G401 (cell line): ENCODE measurements at regions not wholly inside any gene's neighbourhood (a gene's known extent, or its start where the extent isn't known, plus 50 kb on each side); places are given as distances from the start of the nearest gene placed in this dataset.

Experiments
- DNase-seq: peaks from one replicate; pipeline ENCODE4 v3.0.0-alpha.2; 2015; ENCODE audit warnings: low spot score
- in situ Hi-C: cut with HindIII; loops from 2 replicates; pipeline ENCODE4 v1.10.0; 2016; ENCODE audit warnings: low sequenced_read_pairs, mixed read lengths

GRCh38 chr1:34621916-34622315, 132.9 kb upstream of the GJB5 start:
- in situ Hi-C loops: no loop called here
- DNase-seq: no peak

- no peak for DNase-seq
- in situ Hi-C loops: no loop called here
These were observed 129.3 kb upstream of the GJB5 start for GRCh38 chr1:34625521-34626015.

GRCh38 chr1:34627465-34628240, 127.2 kb upstream of the GJB5 start:
- DNase-seq: no peak
- in situ Hi-C loops: no loop called here

GRCh38 chr1:34631126-34631525, 123.7 kb upstream of the GJB5 start:
- in situ Hi-C loops: no loop called here
- no peak for DNase-seq

GRCh38 chr1:34639701-34640100, 115.1 kb upstream of the GJB5 start:
- in situ Hi-C loops: no loop called here

GRCh38 chr1:34640654-34641401, 114.0 kb upstream of the GJB5 start:
- in situ Hi-C loops: no loop called here
- DNase-seq: no peak

More at GRCh38 chr1:34639701-34640100, 115.1 kb upstream of the GJB5 start:
- no peak for DNase-seq

GRCh38 chr1:34642679-34643078, 112.2 kb upstream of the GJB5 start:
- DNase-seq: no peak
- in situ Hi-C loops: no loop called here

- no peak for DNase-seq
- in situ Hi-C loops: no loop called here
These were observed 109.6 kb upstream of the GJB5 start for GRCh38 chr1:34645109-34645688.

- in situ Hi-C loops: no loop called here
- no peak for DNase-seq
These were observed 108.9 kb upstream of the GJB5 start for GRCh38 chr1:34645919-34646318.

GRCh38 chr1:34648501-34648900, 106.3 kb upstream of the GJB5 start:
- DNase-seq: no peak
- in situ Hi-C loops: no loop called here

- DNase-seq: no peak
- in situ Hi-C loops: no loop called here
These were observed 104.8 kb upstream of the GJB5 start for GRCh38 chr1:34650090-34650489.

GRCh38 chr1:34650800-34651199, 104.0 kb upstream of the GJB5 start:
- in situ Hi-C loops: no loop called here
- no peak for DNase-seq

- in situ Hi-C loops: no loop called here
These were observed 101.7 kb upstream of the GJB5 start for GRCh38 chr1:34653110-34653509.

GRCh38 chr1:34655206-34655874, 99.5 kb upstream of the GJB5 start:
- no peak for DNase-seq
- in situ Hi-C loops: no loop called here

More at GRCh38 chr1:34653110-34653509, 101.7 kb upstream of the GJB5 start:
- no peak for DNase-seq

GRCh38 chr1:34655875-34656240, 99.0 kb upstream of the GJB5 start:
- in situ Hi-C loops: no loop called here
- DNase-seq: no peak

- no peak for DNase-seq
- in situ Hi-C loops: no loop called here
These were observed 98.5 kb upstream of the GJB5 start for GRCh38 chr1:34656299-34656698.

- in situ Hi-C loops: no loop called here
- no peak for DNase-seq
These were observed 98.1 kb upstream of the GJB5 start for GRCh38 chr1:34656731-34657130.

- in situ Hi-C loops: no loop called here
- DNase-seq: no peak
These were observed 97.6 kb upstream of the GJB5 start for GRCh38 chr1:34657266-34657665.

GRCh38 chr1:34657849-34658248, 97.0 kb upstream of the GJB5 start:
- no peak for DNase-seq
- in situ Hi-C loops: no loop called here

GRCh38 chr1:34663031-34663430, 91.8 kb upstream of the GJB5 start:
- in situ Hi-C loops: no loop called here
- no peak for DNase-seq
